HG02571 (cell line): ENCODE measurements at regions not wholly inside any gene's neighbourhood (a gene's known extent, or its start where the extent isn't known, plus 50 kb on each side); places are given as distances from the start of the nearest gene placed in this dataset.

Experiments used
- ATAC-seq: cut with Tn5 transposase; IDR thresholded peaks from one replicate; pipeline ENCODE4 v1.9.1; 2021; ENCODE audit warnings: mild to moderate bottlenecking, moderate library complexity; ENCODE audit not compliant: unreplicated experiment

DNA sequence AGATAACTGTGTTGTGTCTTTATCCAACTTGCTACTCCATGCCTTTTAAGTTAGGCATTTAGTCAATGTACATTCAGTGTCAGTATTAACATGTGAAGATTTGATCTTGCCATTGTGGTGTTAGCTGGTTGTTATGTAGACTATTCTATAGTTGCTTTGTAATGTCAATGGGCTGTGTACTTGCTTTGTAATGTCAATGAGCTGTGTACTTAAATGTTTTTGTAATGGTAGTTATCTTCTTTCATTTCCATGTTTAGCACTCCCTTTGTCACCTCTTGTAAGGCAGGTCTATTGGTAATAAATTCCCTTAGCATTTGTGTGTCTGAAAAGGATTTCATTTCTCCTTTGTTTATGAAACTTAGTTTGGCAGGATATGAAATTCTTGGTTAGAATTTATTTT, 53.4 kb downstream of the MC4R start:
- no peak for ATAC-seq

- no peak for ATAC-seq
Observed at GRCh38 chr18:60311676-60312360, 60.8 kb downstream of the MC4R start.

DNA sequence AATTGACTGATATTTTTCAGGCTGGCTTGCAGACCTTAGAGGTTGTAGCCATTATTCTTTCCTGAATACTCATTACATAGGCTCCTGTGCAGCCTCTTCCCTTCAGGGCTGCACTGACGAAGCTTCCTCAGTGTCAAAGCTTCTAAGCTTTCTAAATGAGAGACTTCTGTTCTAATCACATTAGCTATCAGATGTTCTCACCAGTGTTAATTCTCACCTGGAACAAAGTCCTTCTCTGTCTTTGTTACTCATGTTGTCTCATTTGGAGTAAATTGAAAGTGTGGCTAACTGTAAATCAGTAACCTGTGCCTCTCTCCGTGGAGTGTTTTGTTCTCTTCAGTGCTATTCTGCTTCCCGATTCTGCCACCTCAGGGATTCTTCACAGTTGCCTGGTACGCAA, 76.9 kb downstream of the MC4R start:
- ATAC-seq: no peak

DNA sequence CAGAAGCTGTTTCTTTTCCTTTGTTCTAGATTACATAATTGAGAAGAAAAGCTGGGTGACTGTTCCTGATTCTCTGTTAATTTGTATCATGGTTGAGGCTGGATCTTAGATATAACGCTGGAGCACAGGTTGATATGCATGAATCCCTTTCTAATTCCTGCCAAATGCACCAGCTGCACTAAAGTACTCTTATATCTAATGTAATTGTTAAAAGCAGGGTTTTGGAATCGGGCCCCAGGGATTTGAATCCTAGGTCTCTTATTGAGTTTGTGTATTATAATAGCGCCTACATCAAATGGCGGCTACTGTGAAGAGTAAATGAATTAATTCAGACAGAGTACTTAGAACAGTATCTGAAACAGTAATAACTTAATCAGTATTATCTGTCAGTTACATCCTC, 80.4 kb downstream of the MC4R start:
- no peak for ATAC-seq

- no peak for ATAC-seq
Observed at GRCh38 chr18:60279391-60279790, 93.2 kb downstream of the MC4R start.

- ATAC-seq: no peak
Observed at GRCh38 chr18:60277855-60278480, 94.6 kb downstream of the MC4R start.

- ATAC-seq: no peak
Observed at GRCh38 chr18:60267391-60268058, 105.0 kb downstream of the MC4R start.

- ATAC-seq: no peak
Observed at GRCh38 chr18:60266558-60266957, 106.0 kb downstream of the MC4R start.

GRCh38 chr18:60259052-60259681, 113.4 kb downstream of the MC4R start:
- ATAC-seq: peak; percentile 50

GRCh38 chr18:60249388-60249787, 123.2 kb downstream of the MC4R start:
- no peak for ATAC-seq

DNA sequence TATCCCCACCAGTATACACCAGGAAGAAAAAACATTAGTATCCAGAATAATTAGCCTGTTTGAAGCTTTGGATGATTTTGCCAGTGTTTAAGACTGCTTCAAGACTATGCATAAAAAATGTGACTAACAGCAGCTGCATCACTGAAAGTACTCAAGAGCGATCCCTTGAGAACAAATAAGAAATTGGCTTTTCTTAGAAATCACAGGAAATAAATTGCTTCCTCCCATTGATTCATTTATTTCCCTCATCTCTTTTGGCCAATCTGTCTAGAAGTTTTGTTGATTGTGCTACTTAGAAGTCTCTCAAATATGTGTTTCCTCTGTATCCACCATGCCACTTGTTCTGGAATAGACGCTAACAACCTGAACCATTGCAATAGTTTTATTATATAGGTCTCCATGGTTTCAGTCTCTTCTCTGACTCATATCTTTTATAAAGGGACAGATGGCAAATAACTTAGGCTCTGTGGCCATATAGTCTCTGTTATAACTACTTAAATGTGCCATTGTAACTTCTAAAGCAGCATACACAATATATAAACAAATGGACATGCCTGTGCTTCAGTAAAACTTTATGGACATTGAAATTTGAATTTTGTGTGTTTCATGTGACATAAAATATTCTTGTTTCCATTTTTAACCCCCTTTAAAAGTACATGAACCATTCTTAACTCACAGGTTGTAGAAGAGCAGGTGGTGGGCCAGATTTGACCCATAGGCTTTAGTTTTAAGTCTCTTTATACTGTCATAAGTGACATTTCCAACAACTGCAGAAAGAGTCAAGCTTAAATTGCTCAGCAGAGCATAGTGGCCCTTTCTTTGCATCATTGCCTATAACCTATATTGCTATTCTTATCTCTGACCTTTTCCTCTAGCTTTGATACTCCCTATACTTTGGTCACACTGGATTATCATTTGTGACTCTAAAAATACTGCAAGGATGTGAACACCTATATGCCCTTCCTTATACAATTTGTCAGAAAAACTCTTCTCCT, 123.9 kb downstream of the MC4R start:
- no peak for ATAC-seq

GRCh38 chr18:60247103-60247502, 125.5 kb downstream of the MC4R start:
- ATAC-seq: peak; percentile 74

GRCh38 chr18:60246606-60247005, 126.0 kb downstream of the MC4R start:
- ATAC-seq: peak; percentile 68

GRCh38 chr18:60245096-60245495, 127.5 kb downstream of the MC4R start:
- no peak for ATAC-seq

DNA sequence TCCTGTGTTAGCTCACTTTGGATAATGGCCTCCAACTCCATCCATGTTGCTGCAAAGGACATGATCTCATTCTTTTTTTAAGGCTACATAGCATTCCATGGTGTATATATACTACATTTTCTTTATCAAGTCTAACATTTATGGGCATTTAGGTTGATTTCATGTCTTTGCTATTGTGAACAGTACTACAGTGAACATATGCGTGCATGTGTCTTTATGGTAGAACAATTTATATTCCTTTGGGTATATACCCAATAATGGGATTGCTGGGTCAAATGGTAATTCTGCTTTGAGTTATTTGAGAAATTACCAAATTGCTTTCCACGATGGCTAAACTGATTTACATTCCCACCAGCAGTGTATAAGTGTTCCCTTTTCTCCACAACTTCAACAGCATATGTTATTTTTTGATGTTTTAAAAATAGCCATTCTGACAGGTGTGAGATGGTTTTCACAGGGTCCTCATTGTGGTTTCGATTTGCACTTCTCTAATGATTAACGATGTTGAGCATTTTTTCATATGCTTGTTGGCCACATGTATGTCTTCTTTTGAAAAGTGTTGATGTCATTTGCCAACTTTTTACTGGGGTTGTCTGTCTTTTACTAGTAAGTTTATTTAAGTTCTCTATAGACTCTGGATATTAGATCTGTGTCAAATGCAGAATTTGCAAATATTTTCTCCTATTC, 133.4 kb downstream of the MC4R start:
- peak; percentile 90 for ATAC-seq

GRCh38 chr18:60235164-60235563, 137.4 kb downstream of the MC4R start:
- no peak for ATAC-seq

- no peak for ATAC-seq
Observed at GRCh38 chr18:60232541-60232940, 140.0 kb downstream of the MC4R start.

- ATAC-seq: no peak
Observed at GRCh38 chr18:60228609-60229595, 143.7 kb downstream of the MC4R start.

DNA sequence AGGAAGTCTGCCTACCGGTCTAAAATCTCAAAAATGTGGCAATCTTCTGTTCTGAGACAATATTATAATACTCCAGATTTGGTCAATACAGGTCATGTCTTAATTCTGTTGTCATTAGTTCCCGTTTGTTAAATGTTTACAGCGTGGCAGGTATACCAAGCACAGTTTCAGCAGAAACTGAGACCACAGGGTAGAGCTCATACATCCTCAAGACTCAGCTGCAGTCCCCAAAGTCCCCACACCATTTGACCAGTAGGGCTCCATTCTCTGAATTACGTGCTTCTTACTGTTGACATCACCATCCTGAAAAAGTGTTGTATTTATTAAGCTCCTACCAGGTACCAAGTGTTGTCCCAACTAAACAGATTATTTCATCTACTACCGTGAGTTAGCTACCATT, 157.1 kb downstream of the MC4R start:
- ATAC-seq: no peak
